AG04449 (cell line): ENCODE measurements at regions not wholly inside any gene's neighbourhood (a gene's known extent, or its start where the extent isn't known, plus 50 kb on each side); places are given as distances from the start of the nearest gene placed in this dataset.

Source experiments
- CTCF ChIA-PET: fragments of 350-600 bp; formaldehyde crosslinking; extraction: SDS; loops from one replicate; lab custom pipeline; 2021; ENCODE audit warnings: antibody characterized with exemption; lab: Yijun Ruan, JAX
- POLR2A ChIA-PET: fragments of 400-600, 350-600 bp; formaldehyde crosslinking; extraction: SDS; loops from one replicate; lab custom pipeline; 2020; ENCODE audit warnings: antibody characterized with exemption, inconsistent platforms; lab: Yijun Ruan, JAX
- DNase-seq: peaks from one replicate; pipeline ENCODE4 v3.0.0-alpha.2; 2010; ENCODE audit warnings: low read depth, low spot score
- H3K4me3 ChIP-seq: 2 replicates; pipeline ENCODE4 v1.5.1; 2011; ENCODE audit warnings: low read depth, mild to moderate bottlenecking, control low read depth, low read length
- TF ChIP-seq, protein P1 (sequence below): IDR thresholded peaks from one replicate; pipeline ENCODE4 v1.5.1; 2011; ENCODE audit warnings: mild to moderate bottlenecking, moderate library complexity, low read length, control low read depth, inconsistent platforms; ENCODE audit not compliant: insufficient read depth; ENCODE audit errors: missing control alignments

DNA sequence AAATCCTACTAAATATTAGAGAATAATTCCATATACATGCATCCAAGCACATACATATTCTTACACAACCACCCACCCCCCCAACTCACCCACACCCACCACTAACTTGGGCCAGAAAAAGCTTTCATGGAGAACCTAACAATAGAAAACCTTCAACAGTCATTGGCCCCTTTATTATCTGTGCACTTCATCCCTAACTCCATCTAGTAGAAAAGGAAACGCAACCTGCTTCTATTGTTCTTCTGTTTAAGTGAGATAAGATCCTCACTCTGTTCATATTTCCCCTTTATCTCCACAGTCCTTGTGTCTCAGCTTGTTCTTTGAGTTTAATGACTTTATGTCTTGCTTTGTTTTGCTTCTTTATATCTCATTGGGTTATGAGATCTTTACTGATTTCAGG is 1740.2 kb upstream of the CELF4 start:
- DNase-seq, result no peak
- no peak overlapping the region for H3K4me3 ChIP-seq
- ChIA-PET POLR2A (no interaction called here), CTCF (no interaction called here)
- TF ChIP-seq, protein P1, sequence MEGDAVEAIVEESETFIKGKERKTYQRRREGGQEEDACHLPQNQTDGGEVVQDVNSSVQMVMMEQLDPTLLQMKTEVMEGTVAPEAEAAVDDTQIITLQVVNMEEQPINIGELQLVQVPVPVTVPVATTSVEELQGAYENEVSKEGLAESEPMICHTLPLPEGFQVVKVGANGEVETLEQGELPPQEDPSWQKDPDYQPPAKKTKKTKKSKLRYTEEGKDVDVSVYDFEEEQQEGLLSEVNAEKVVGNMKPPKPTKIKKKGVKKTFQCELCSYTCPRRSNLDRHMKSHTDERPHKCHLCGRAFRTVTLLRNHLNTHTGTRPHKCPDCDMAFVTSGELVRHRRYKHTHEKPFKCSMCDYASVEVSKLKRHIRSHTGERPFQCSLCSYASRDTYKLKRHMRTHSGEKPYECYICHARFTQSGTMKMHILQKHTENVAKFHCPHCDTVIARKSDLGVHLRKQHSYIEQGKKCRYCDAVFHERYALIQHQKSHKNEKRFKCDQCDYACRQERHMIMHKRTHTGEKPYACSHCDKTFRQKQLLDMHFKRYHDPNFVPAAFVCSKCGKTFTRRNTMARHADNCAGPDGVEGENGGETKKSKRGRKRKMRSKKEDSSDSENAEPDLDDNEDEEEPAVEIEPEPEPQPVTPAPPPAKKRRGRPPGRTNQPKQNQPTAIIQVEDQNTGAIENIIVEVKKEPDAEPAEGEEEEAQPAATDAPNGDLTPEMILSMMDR, result no peak

DNA sequence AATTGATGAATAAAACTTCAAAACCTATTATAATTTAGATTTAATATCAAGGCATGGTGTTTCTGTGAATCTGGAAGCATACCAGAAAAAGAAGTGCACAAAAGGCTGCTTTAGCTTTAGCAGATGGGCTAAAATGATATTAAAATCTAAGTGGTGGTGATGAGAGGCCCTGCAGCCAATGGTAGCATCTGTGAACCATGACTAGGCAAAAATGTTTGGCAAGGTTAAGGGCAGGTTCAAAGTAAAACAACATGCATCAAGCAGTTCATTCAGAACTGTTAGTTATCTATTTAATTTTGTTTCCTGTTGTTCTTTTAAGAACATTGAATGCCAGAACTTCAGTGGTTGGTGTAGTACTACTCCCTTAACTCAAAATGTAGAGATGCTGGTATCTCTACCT is 1736.9 kb upstream of the CELF4 start:
- TF ChIP-seq, protein P1, result no peak
- ChIA-PET CTCF (no interaction called here), POLR2A (no interaction called here)
- no peak for DNase-seq
- no peak overlapping the region for H3K4me3 ChIP-seq

DNA sequence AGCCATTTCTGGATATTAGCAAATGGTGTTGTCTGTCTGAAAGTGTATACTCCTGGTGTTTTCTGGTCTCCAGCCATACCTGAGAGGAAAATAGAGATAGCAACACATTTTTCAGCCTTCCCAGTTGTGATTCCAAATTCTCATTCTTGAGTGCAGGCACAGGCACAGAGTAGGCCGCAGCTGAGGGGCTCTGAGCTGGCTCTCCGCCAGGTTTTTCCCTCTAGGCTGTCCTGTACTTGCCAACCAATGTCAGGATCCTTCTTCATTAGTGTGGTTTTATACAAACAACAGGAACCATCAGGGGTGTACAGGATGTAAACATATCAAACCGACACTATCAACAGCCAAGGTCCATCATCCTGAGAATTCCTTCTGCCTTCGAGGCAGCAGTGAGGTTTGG is 1733.6 kb upstream of the CELF4 start:
- no peak overlapping the region for H3K4me3 ChIP-seq
- ChIA-PET CTCF (no interaction called here), POLR2A (no interaction called here)
- no peak for DNase-seq
- TF ChIP-seq, protein P1, result no peak

DNA sequence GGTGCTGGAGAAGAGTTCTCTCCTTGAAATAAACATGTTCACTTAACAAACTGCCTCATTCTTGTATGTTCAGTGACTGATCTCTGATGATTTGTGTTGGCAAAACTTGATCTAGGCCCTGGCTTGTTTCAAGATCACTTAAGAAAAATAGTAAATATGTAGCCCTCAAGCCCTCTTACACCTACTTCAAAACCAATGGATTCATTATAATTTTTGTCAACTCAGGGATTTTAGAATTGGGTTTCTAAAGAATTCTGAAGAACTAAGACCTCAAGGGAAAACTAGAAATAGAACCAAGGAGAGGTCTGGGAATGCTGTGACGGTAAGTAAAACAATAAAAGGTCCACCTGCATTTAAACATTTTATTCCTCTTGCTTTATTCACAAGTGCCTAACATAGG is 1731.6 kb upstream of the CELF4 start:
- DNase-seq, result no peak
- CTCF ChIA-PET, result no interaction called here
- no peak overlapping the region for H3K4me3 ChIP-seq
- POLR2A ChIA-PET, result no interaction called here
- TF ChIP-seq, protein P1, result no peak

DNA sequence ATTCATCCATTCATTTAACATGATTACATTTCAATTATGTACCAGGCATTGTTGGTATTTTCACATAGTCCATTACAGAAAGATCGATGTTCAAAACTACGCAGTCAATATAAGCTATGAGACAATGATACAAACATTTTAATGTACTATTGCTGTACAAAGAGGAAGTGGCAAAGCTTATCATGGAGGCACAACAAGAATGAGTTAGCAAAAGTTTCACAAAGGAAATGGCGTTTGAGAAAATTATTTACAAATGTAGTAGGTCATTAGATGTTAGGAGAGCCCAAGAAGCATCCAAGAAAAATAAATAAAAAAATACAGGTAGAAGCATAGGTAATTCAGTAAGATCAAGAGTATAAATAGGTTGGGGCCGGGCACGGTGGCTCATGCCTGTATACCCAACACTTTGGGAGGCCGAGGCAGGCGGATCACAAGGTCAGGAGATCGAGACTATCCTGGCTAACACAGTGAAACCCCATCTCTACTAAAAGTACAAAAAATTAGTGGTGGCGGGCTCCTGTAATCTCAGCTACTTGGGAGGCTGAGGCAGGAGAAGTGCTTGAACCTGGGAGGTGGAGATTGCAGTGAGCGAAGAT is 1730.8 kb upstream of the CELF4 start:
- no peak overlapping the region for H3K4me3 ChIP-seq
- TF ChIP-seq, protein P1, result no peak
- DNase-seq, result no peak
- POLR2A ChIA-PET, result no interaction called here
- CTCF ChIA-PET, result no interaction called here

DNA sequence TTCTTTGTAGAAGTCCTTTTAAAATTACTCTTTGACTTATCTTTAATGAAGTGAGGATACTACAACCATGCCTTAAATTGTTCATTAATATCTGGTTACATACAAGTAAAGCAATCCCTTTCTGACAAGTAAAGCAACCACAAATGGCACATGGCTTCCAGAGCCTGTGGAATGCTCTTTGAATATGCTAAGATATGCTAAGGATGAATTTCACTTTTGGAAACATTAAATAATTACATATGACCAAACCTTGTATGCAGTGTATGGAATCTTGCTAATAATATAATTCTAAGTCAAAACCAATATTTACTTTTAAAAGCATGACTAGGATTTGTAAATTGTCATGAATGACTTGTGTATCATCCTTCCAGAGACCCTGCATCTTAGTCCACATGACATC is 1711.2 kb upstream of the CELF4 start:
- TF ChIP-seq, protein P1, result no peak
- no peak overlapping the region for H3K4me3 ChIP-seq
- CTCF ChIA-PET, result no interaction called here
- POLR2A ChIA-PET, result no interaction called here
- no peak for DNase-seq
